Cardiac muscle cell (in vitro differentiated cells and primary cell): ENCODE measurements at regions not wholly inside any gene's neighbourhood (a gene's known extent, or its start where the extent isn't known, plus 50 kb on each side); places are given as distances from the start of the nearest gene placed in this dataset.

Source experiments
- DNase-seq, 2 donors: peaks; one replicate each; pipeline versions ENCODE4 v3.0.0 to v3.0.0-alpha.2; 2010 to 2017; ENCODE audit warnings: low read depth in 1 of 2, low spot score in 1 of 2
- H3K27ac ChIP-seq: fragments of 200-600 bp; sonication (generic); 2 replicates; pipeline ENCODE4 v1.5.1; 2016
- H3K27me3 ChIP-seq: fragments of 200-600 bp; sonication (generic); 2 replicates; pipeline ENCODE4 v1.6.0; 2016; ENCODE audit warnings: control low read depth
- H3K36me3 ChIP-seq: fragments of 200-600 bp; sonication (generic); 2 replicates; pipeline ENCODE4 v1.5.1; 2016; ENCODE audit warnings: control low read depth
- H3K4me1 ChIP-seq: fragments of 200-600 bp; sonication (generic); 2 replicates; pipeline ENCODE4 v1.8.1; 2017; ENCODE audit warnings: low read depth, mild to moderate bottlenecking, mixed run types
- H3K4me3 ChIP-seq: fragments of 200-600 bp; sonication (generic); 2 replicates; pipeline ENCODE4 v1.5.1; 2016; ENCODE audit warnings: mild to moderate bottlenecking
- H3K9me3 ChIP-seq: fragments of 200-600 bp; sonication (generic); 2 replicates; pipeline ENCODE4 v1.5.1; 2017; ENCODE audit warnings: low read depth, mild to moderate bottlenecking, control low read depth
- CTCF ChIP-seq: IDR thresholded peaks from 2 replicates; pipeline ENCODE4 v1.5.1; 2012; ENCODE audit warnings: low read depth, mild to moderate bottlenecking, low read length

GRCh38 chr9:30771163-30771708, 1613.2 kb upstream of the ACO1 start:
- DNase-seq, result no peak
- no peak overlapping the region for H3K4me3 ChIP-seq
- no peaks in the 10 kb centered on the region for H3K9me3 ChIP-seq
- H3K4me1 ChIP-seq, result no peaks in the 10 kb centered on the region
- H3K36me3 ChIP-seq, result no peaks in the 10 kb centered on the region
- TF ChIP-seq CTCF, result no peak
- H3K27ac ChIP-seq, result no peak overlapping the region
- H3K27me3 ChIP-seq, result no peaks in the 10 kb centered on the region

- no peak for DNase-seq
- Histone ChIP-seq H3K4me3 (no peak overlapping the region), H3K27me3 (no peaks in the 10 kb centered on the region), H3K27ac (no peak overlapping the region), H3K36me3 (no peaks in the 10 kb centered on the region), H3K9me3 (no peaks in the 10 kb centered on the region), H3K4me1 (no peaks in the 10 kb centered on the region)
- no peak for TF ChIP-seq CTCF
Measured at GRCh38 chr9:30771760-30772159, 1612.7 kb upstream of the ACO1 start.

GRCh38 chr9:30773427-30773826, 1611.0 kb upstream of the ACO1 start:
- H3K4me1 ChIP-seq, result no peaks in the 10 kb centered on the region
- no peak for DNase-seq
- no peaks in the 10 kb centered on the region for H3K36me3 ChIP-seq
- H3K9me3 ChIP-seq, result no peaks in the 10 kb centered on the region
- TF ChIP-seq CTCF, result no peak
- H3K4me3 ChIP-seq, result no peak overlapping the region
- H3K27me3 ChIP-seq, result no peaks in the 10 kb centered on the region
- H3K27ac ChIP-seq, result no peak overlapping the region

DNA sequence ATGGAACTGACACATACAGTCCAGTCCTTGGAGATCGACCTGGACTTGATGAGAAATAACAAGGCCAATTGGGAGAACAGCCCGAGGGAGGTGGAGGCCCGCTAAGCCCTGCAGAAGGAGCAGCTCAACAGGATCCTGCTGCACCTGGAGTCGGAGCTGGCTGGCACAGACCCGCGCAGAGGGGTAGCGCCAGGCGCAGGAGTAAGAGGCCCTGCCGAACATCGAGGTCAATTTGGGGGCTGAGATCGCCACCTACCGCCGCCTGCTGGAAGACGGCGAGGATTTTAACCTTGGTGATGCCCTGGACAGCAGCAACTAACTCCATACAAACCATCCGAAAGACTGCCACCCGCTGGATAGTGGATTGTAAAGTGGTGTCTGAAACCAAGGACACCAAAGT, 1610.1 kb upstream of the ACO1 start:
- no peaks in the 10 kb centered on the region for H3K9me3 ChIP-seq
- DNase-seq, result peak; percentile 1 to 6
- H3K27ac ChIP-seq, result no peak overlapping the region
- no peak for TF ChIP-seq CTCF
- no peak overlapping the region for H3K4me3 ChIP-seq
- H3K27me3 ChIP-seq, result no peaks in the 10 kb centered on the region
- H3K4me1 ChIP-seq, result no peaks in the 10 kb centered on the region
- H3K36me3 ChIP-seq, result no peaks in the 10 kb centered on the region

DNA sequence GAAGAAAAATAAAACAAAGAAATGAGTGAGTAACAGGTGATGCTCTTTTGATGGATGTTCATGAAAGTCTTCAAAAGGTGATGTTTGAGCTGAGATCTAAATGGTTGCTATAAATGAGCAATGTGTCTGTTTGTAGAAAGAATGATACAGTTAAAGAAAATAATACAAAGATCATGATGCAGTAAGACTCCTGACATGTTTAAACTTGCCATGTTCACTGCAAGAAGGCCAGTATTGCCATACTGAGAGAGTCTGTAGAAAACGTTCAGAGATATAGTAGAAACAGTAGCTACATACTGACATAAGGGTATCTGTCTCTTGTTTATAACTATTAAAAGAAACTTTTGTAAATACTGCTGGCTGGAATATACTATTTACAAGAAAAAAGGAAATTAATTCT, 1609.2 kb upstream of the ACO1 start:
- Histone ChIP-seq H3K4me1 (no peaks in the 10 kb centered on the region), H3K27me3 (no peaks in the 10 kb centered on the region), H3K36me3 (no peaks in the 10 kb centered on the region), H3K27ac (no peak overlapping the region), H3K4me3 (no peak overlapping the region), H3K9me3 (no peaks in the 10 kb centered on the region)
- no peak for TF ChIP-seq CTCF
- no peak for DNase-seq

DNA sequence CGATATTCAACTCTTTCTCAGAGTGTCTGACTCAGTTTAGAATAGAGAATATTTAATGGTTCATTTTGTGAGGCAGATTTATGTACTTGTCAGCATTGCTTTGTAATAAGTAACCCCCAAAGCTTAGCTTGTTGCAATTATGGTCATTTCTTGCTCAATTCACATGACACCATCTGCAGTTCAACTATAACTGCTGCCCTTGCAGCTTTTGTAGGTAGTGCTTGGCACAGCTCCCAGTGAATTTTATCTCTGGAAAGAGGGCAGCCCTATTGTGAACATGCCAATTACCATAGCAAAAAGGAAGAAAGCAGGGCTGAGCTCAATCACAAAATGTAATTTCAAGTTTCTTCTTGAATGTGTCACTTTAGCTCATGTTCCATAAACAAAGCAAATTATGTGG, 1587.7 kb upstream of the ACO1 start:
- no peak for TF ChIP-seq CTCF
- Histone ChIP-seq H3K9me3 (no peaks in the 10 kb centered on the region), H3K27ac (no peak overlapping the region), H3K36me3 (no peaks in the 10 kb centered on the region), H3K4me3 (no peak overlapping the region), H3K27me3 (no peaks in the 10 kb centered on the region), H3K4me1 (peaks cover 10% of the 10 kb centered on the region)
- no peak for DNase-seq
